Endothelial cell of umbilical vein (primary cell): ENCODE measurements at regions not wholly inside any gene's neighbourhood (a gene's known extent, or its start where the extent isn't known, plus 50 kb on each side); places are given as distances from the start of the nearest gene placed in this dataset.

Experiments
- BruUV-seq: library from RNA; stranded (reverse); fragments of 400-500 nt; replicated peaks from 2 replicates; lab custom pipeline; 2021; lab: Mats Ljungman, UMichigan
- CTCF ChIA-PET: fragments of 300-600, 350-600 bp; sonication (Branson Sonifier 250); formaldehyde crosslinking; loops from one replicate; lab custom pipeline; 2021; ENCODE audit warnings: antibody characterized with exemption, inconsistent platforms; lab: Charles Lee
- POLR2A ChIA-PET: fragments of 300-600, 350-600 bp; sonication (Branson Sonifier 250); formaldehyde crosslinking; loops from one replicate; lab custom pipeline; 2021; ENCODE audit warnings: antibody characterized with exemption, inconsistent platforms; lab: Charles Lee
- DNase-seq: peaks from one replicate; pipeline ENCODE4 v3.0.0-alpha.2; 2011; ENCODE audit warnings: low read depth, low spot score
- FAIRE-seq: peaks from 2 replicates; lab custom pipeline; 2011; peaks lifted over from hg19 to GRCh38; lab: Jason Lieb, UNC
- H2AFZ ChIP-seq: 2 replicates; pipeline ENCODE4 v1.6.0; 2012; ENCODE audit warnings: low read depth, low read length, control low read depth, inconsistent platforms
- H3K27ac ChIP-seq: 2 replicates; pipeline ENCODE4 v1.5.1; 2011; ENCODE audit warnings: low read depth, mild to moderate bottlenecking, control low read depth, low read length, moderate library complexity; ENCODE audit not compliant: insufficient read depth
- H3K27me3 ChIP-seq, 2 experiments: 2 replicates each; pipeline versions ENCODE4 v1.6.0 to v1.6.1; 2011; ENCODE audit warnings: low read length in 2 of 2, mixed read lengths in 1 of 2; ENCODE audit not compliant: control insufficient read depth in 2 of 2, insufficient read depth in 2 of 2
- H3K36me3 ChIP-seq, 2 experiments: 2 replicates in 1 of 2; 3 replicates in 1 of 2; pipeline ENCODE4 v1.5.1; 2011; ENCODE audit warnings: low read length in 2 of 2, mild to moderate bottlenecking in 1 of 2, moderate library complexity in 1 of 2; ENCODE audit not compliant: control insufficient read depth in 2 of 2, insufficient read depth in 2 of 2; ENCODE audit errors: extremely low read depth in 1 of 2
- H3K4me1 ChIP-seq: 3 replicates; pipeline ENCODE4 v1.5.1; 2011; ENCODE audit warnings: mild to moderate bottlenecking, low read length; ENCODE audit not compliant: control insufficient read depth, insufficient read depth; ENCODE audit errors: extremely low read depth
- H3K4me2 ChIP-seq: 2 replicates; pipeline ENCODE4 v1.6.1; 2011; ENCODE audit warnings: low read length, control low read depth, mixed read lengths; ENCODE audit not compliant: insufficient read depth
- H3K4me3 ChIP-seq, 3 experiments: fragments of 200-600 bp in 1 of 3; sonication (generic), shearing (Covaris generic) in 1 of 3; replicated peaks in 1 of 3; 2 replicates each; pipeline ENCODE4 v1.5.1; 2011 to 2016; ENCODE audit warnings: control low read depth in 3 of 3, low read length in 3 of 3, mild to moderate bottlenecking in 2 of 3, inconsistent platforms in 1 of 3, low read depth in 1 of 3, moderate library complexity in 1 of 3; ENCODE audit not compliant: insufficient read depth in 1 of 3
- H3K79me2 ChIP-seq: 2 replicates; pipeline ENCODE4 v1.6.0; 2012; ENCODE audit warnings: low read length, inconsistent platforms; ENCODE audit not compliant: control insufficient read depth, insufficient read depth
- H3K9ac ChIP-seq: replicated peaks from 2 replicates; pipeline ENCODE3; 2011; ENCODE audit warnings: low read length, control low read depth; ENCODE audit not compliant: insufficient read depth; ENCODE audit errors: extremely low read depth
- H3K9me1 ChIP-seq: replicated peaks from 3 replicates; pipeline ENCODE4 v1.6.0; 2011; ENCODE audit warnings: mild to moderate bottlenecking, low read length; ENCODE audit not compliant: control insufficient read depth, insufficient read depth; ENCODE audit errors: extremely low read depth
- H3K9me3 ChIP-seq: replicated peaks from 2 replicates; pipeline ENCODE4 v1.5.1; 2012; ENCODE audit warnings: low read length, inconsistent platforms; ENCODE audit not compliant: control insufficient read depth, insufficient read depth
- H4K20me1 ChIP-seq: replicated peaks from 2 replicates; pipeline ENCODE3; 2011; ENCODE audit warnings: mild to moderate bottlenecking, low read length; ENCODE audit not compliant: control insufficient read depth, insufficient read depth; ENCODE audit errors: extremely low read depth
- CTCF ChIP-seq, 2 donors: IDR thresholded peaks; 1 replicate in 1 of 2; 2 replicates in 1 of 2; pipeline ENCODE4 v1.5.1; 2011; ENCODE audit warnings: low read length in 2 of 2, mild to moderate bottlenecking in 2 of 2, moderate library complexity in 2 of 2, control low read depth in 1 of 2, inconsistent platforms in 1 of 2, low read depth in 1 of 2; ENCODE audit not compliant: insufficient read depth in 1 of 2; ENCODE audit errors: extremely low read depth in 1 of 2
- EZH2 ChIP-seq: IDR thresholded peaks from 2 replicates; pipeline ENCODE4 v1.6.1; 2012; ENCODE audit warnings: borderline replicate concordance, low read depth, mild to moderate bottlenecking, moderate library complexity, low read length, inconsistent platforms; ENCODE audit not compliant: severe bottlenecking
- FOS ChIP-seq: IDR thresholded peaks from 2 replicates; pipeline ENCODE4 v1.6.1; 2011; ENCODE audit warnings: mild to moderate bottlenecking, low read length, moderate library complexity, borderline replicate concordance; ENCODE audit not compliant: insufficient read depth
- GATA2 ChIP-seq: IDR thresholded peaks from 2 replicates; pipeline ENCODE4 v1.7.0; 2011; ENCODE audit warnings: low read depth, mild to moderate bottlenecking, moderate library complexity, mixed read lengths, low read length; ENCODE audit not compliant: insufficient read length, insufficient read depth
- JUN ChIP-seq: IDR thresholded peaks from 2 replicates; pipeline ENCODE4 v1.6.1; 2011; ENCODE audit warnings: borderline replicate concordance, low read depth; ENCODE audit not compliant: insufficient read length, insufficient read depth
- MYC ChIP-seq: IDR thresholded peaks from one replicate; pipeline ENCODE4 v1.6.1; 2011; ENCODE audit warnings: mild to moderate bottlenecking, low read depth, low read length
- POLR2A ChIP-seq: IDR thresholded peaks from 2 replicates; pipeline ENCODE4 v1.6.1; 2012; ENCODE audit warnings: low read depth, mild to moderate bottlenecking, control low read depth, low read length
- POLR2AphosphoS5 ChIP-seq: IDR thresholded peaks from 2 replicates; pipeline ENCODE4 v1.6.1; 2012; ENCODE audit warnings: low read depth, mild to moderate bottlenecking, control low read depth, low read length, moderate library complexity; ENCODE audit not compliant: insufficient read depth
- dilution Hi-C: fragments of 300-500 bp; cut with MboI; formaldehyde crosslinking; loops from one replicate; pipeline ENCODE4 v1.15.0; 2019; ENCODE audit warnings: low sequenced_read_pairs; ENCODE audit not compliant: extremely low pct_ligation_motif_present
- intact Hi-C: fragments of 100-400 bp; cut with micrococcal nuclease; formaldehyde crosslinking; loops from one replicate; pipeline ENCODE4 v1.10.0; 2022
- TF ChIP-seq, protein P1 (sequence below): IDR thresholded peaks from 2 replicates; pipeline ENCODE4 v1.6.1; 2011; ENCODE audit not compliant: insufficient read depth, insufficient read length

DNA sequence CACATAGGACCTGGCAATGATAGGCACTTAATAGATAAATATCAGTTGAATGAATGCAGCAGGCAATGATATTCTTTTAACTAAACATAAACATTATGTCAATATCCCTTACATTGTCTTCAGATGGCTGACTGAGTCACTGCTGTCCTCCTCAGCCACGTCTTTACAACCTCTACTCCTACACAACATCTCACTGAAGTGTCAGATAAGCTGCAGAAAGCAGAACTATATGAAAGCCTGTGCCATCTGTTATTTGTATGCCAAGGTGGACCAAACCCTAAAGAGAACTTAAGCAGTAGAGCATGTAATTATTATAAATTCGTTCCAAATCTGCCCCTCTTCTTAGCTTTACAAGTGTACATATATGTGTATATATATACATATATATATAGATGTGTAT lies 271.2 kb downstream of the RASEF start:
- Histone ChIP-seq H3K36me3 (no peaks in the 10 kb centered on the region), H3K4me3 (no peak overlapping the region), H3K9ac (no peak overlapping the region), H3K9me1 (no peaks in the 10 kb centered on the region), H3K27ac (no peak overlapping the region), H3K4me2 (no peak overlapping the region), H3K4me1 (no peaks in the 10 kb centered on the region), H2AFZ (no peak overlapping the region), H4K20me1 (no peaks in the 10 kb centered on the region), H3K9me3 (no peaks in the 10 kb centered on the region), H3K79me2 (no peaks in the 10 kb centered on the region), H3K27me3 (no peaks in the 10 kb centered on the region)
- dilution Hi-C loops (no loop called here), intact Hi-C loops (no loop called here)
- FAIRE-seq: no peak
- CTCF ChIA-PET: no interaction called here
- POLR2A ChIA-PET: no interaction called here
- no peak for DNase-seq
- TF ChIP-seq, protein P1, sequence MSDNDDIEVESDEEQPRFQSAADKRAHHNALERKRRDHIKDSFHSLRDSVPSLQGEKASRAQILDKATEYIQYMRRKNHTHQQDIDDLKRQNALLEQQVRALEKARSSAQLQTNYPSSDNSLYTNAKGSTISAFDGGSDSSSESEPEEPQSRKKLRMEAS: no peak
- TF ChIP-seq GATA2: no peak
- TF ChIP-seq JUN: no peak
- TF ChIP-seq FOS: no peak
- TF ChIP-seq EZH2: no peak
- TF ChIP-seq POLR2A: no peak
- TF ChIP-seq POLR2AphosphoS5: no peak
- TF ChIP-seq CTCF (IDR thresholded peaks at IDR 0.05; ENCODE audit: extremely low read depth in 1 of 2, insufficient read depth in 1 of 2, low read depth in 1 of 2, low read length in 2 of 2): no peak
- no peak for TF ChIP-seq MYC
- BruUV-seq: no TSS peak
